G401 (cell line): ENCODE measurements at regions not wholly inside any gene's neighbourhood (a gene's known extent, or its start where the extent isn't known, plus 50 kb on each side); places are given as distances from the start of the nearest gene placed in this dataset.

Experiments used
- DNase-seq: peaks from one replicate; pipeline ENCODE4 v3.0.0-alpha.2; 2015; ENCODE audit warnings: low spot score
- in situ Hi-C: cut with HindIII; loops from 2 replicates; pipeline ENCODE4 v1.10.0; 2016; ENCODE audit warnings: low sequenced_read_pairs, mixed read lengths

DNA sequence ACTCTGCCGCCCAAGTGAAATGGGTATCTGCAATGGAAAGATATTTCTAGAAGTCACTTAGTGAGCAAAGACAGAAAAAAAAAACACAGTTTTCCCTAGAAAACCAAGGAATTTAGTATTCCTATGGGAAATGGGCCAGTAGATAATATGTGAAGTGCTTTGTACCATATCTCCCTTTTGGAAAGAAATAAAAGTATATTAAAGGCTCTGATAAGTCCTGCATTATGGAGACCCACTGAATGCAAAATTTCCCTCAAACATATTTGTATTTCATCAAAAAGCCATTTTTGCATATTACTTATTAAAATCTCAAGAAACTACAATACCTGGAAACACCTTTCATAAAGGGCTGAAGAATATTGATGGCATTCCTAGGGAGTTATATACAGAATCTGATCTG lies 51.6 kb upstream of the DYNLRB2 start:
- DNase-seq, result no peak
- in situ Hi-C loops, result no loop called here

DNA sequence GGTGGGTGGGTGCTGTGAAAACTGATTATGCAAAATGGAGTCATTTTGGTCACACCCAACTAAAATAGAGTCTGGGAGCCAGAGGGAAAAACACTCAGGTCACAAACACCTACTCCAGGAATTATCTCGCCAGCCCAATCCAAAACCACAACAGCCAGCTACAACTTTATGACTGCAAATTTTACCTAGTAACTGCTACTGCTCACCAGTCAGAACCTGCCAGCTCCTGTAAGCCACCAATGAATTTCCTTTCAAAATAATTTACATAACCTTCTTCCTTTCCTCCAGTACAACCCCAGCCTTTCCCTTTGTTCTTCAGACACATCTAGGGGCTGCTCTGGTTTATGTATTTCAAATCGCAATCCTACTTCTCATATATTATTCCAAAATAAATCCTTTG lies 52.6 kb upstream of the DYNLRB2 start:
- in situ Hi-C loops, result no loop called here
- DNase-seq, result no peak

DNA sequence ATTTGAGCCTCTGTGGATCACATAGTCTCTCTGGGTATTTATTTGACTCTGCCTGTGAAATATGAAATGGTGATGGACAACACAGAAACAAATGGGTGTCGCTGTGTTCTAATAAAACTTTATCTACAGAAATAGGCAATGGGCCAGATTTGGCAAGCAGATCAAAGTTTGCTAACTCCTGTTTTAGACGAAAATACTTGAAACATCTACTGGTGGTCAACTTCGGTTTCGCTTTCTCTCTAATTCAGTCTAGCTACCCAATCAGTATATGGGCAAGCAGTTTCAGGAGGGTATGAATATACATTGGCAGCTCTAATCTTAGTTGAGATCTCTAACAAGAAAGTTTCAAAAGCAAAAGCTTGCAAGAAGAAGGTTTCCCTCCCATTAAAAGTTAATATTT lies 60.1 kb upstream of the DYNLRB2 start:
- DNase-seq, result no peak
- in situ Hi-C loops, result no loop called here

DNA sequence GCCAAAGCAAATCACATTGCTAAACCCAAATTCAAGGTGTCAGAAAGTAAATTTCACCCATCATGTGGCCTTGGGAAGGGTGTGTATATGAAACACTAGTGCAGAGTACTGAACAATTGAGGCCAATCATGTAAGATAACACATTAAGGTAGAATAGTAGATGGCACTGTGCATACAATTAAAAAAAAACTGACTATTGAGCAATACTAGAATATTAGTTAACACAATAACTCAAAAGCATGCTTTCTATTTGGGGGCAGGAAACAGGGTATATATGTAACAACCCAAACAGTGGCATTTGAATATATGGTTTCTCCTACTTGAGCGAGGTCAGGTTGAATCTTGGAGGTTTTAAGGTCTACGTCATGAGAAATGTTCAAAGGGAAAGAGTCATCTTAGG lies 63.0 kb upstream of the DYNLRB2 start:
- in situ Hi-C loops, result no loop called here
- peak; percentile 1 for DNase-seq

DNA sequence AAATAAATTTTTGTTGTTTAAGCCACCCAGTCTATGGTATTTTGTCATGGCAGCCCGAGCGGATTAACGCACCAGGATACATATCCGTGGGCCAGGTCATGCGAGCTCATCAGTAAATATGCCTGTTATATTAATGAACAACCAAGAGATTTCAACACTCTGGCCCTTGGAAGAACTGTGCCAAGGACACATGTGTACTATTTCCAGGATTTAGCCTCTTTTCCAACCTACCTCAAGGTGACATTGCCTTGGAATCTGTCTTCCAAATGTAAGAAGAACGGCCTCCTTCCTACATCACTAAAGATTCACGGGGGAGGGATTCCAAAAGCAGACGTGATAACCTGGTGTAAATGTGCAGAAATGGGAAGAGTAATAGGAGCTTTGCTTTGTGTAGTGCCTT lies 72.8 kb upstream of the DYNLRB2 start:
- in situ Hi-C loops, result no loop called here
- DNase-seq, result no peak

DNA sequence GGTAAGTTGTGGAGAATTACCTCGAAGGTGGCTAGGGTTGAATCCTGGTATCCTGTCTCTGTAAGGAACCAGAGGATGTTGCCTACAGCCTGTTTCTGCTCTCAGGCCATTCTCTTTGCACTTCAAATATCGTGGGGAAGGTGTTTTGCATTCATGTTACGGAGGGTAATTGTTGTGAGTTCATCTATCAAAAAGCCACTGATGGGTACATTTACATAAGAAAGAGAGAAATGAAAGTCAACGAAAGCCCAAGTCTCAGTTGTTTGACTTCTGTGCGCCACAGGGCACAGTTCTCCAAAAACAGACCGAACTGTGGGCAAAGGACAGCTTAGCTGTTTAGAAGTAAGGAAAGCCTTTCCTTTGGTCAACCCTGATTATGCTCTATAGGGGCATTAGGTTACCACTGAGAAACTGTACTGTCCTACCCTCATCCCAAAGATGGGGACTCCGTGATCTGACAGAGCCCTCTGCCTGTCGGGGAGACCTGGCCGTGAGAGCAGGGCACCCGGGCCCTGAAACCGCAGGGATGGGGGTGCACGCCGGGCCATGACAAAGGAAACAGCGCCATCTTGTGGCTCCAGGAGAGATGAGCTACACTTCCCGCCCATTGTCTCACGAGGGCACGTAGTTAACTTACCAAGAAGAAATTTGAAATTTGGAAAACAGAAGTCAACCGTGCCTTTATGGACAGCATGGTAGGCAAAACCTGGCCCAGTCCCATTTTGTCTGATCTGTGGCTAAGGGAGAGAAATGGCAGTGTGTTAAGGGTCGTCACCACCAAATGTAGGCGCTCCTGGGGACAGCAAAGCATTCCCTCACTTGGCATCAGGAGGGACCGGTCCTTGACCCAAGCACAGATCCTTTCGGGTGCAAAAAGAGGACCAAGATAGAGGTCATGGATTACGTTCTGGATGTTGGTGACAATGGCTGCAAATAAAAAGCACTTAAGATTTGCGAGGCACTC lies 74.5 kb upstream of the DYNLRB2 start:
- in situ Hi-C loops, result no loop called here
- peak; percentile 82 for DNase-seq

DNA sequence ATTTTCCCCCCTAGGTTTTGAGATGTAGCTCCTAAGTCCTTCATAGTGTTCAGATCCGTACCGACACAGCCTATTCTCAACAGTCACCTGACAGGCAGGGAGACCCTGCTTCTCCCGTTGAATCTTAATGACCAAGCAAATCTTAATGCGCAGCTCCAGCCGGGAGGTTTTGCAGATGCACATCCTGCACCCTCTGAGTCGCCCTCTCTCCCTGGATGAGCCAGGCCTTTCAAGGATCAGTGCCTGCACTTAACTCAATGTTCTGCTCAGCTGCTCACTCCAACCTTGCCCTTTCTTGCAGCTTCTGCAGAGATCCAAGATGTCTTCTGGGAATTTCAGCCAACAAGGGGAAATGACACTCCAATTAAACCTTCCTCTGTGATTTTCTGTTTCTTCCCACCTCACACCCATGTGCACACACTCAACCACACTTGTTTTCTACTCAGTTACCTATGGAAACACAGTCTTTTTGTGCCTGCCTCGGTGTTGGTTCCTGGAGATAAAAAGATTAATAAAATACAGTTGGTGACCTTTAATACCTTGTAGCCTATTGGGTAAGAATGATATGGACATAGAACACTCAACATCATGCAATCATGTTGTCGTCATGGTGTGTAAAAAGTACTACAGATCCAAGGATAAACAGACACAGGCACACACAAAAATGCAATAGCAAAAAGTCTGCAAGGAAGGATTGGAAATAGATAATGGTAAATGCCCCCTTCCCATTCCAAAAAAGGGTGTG lies 76.9 kb upstream of the DYNLRB2 start:
- no peak for DNase-seq
- in situ Hi-C loops, result no loop called here

DNA sequence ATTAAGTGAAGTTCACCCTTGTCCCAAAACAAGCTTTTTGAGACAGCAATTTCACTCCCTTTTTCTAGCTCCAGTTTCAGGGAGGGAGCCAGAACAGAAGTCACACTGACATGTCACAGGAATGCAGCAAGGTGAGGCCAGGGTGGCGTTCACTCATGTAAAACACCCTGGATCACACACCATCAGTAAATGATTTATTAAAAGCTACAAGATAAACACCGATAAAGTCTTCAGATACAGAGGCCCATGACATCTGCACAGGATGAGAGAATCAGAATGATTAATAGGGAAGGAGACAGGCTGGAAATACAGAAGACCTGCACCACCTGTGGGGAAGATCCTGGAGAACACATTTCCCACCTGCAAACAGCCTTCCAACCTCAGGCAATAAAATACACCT lies 77.5 kb upstream of the DYNLRB2 start:
- in situ Hi-C loops, result no loop called here
- DNase-seq, result no peak

DNA sequence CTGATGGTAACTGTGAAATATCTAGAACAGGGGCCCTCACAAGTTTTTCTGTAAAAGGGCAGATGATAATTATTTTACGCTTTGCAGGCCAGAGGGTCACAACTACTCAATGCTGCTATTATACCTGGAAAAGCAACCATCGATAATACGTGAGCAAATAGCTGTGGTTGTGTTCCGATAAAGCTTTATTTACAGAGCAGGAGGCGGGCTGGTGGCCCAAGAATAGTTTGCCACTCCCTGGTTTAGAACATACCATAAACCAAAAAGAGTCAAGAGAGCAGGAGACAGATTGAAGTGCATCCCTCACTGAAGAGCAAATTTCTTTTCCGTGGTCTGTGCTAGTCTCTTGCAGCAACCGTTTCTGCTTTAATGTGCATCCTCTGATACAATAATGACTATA lies 77.9 kb upstream of the DYNLRB2 start:
- in situ Hi-C loops, result no loop called here
- DNase-seq, result no peak

DNA sequence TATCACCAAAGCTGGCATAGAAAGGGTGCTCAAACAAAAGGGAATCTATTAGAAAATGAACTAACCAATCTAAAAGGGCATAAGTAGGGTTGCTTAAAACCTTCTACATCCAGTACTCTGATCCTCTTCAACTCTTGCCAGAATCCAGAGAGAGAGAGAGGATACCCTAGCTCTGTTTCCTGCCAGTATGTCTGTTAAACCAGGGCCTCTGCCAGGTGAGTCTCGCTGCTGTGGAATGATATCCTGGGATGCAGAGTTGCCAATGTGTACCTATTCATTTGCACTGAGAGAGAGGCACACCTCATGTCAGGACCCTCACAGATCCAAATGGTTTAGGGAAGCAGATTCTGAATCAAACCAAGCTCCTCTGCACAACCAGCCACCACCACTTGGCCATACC lies 79.8 kb upstream of the DYNLRB2 start:
- in situ Hi-C loops, result no loop called here
- no peak for DNase-seq

DNA sequence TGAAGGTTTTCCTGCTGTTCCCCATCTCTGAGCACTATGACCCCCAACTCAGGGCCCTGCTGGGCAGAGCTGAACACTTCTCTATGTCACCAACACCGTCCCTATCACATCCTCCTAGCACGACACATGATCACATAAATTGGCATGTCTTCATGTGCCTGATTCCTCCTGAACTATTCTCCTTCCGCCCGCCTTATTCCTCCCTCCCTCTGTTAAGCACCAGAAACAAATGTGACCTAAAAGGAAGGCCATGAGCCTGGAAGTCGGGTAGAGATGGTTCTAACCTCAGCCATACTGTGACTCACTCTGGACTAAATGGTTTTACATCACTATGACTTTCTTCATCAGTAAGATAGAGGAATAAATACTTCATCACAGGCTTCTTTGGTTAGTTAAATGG lies 80.8 kb upstream of the DYNLRB2 start:
- in situ Hi-C loops, result no loop called here
- no peak for DNase-seq

DNA sequence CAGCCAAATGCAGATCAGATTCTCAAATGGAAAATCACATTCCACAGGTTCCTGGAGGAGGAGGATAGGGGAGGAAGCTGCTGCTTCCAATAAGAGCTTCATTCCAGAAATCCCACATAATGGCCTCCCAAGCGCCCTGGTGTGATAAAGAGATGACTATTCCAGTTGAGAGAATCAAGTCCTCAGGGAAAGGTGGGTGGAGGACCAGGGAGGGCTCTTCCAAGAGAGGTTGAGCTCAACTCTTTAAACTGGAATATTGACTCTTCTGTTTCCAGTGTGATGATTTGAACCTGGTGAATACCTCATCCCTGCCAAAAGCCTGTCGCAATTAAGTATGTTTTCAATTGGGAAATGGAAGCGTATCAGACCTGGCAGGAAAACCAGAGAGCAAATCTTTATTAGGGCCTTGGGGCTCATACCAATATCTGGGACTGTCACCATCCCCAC lies 81.4 kb upstream of the DYNLRB2 start:
- in situ Hi-C loops, result no loop called here
- DNase-seq, result no peak

DNA sequence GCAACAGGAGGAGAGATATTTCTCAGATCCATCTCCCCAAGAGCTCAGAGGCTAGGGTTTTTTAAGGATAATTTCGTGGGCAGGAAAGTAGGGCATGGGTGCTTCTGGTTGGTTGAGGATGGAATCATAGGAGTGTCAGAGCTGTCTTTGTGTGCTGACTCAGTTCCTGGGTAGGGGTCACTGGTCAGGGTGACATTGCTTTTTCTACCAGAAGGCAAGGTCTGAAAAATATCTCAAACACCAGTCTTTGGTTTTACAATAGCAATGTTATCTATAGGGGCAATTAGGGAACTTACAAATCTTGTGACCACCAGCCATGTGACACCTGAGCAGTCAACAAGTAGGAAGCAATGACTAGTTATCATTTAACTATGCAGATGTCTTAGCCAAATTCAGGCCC lies 82.9 kb upstream of the DYNLRB2 start:
- DNase-seq, result no peak
- in situ Hi-C loops, result no loop called here

DNA sequence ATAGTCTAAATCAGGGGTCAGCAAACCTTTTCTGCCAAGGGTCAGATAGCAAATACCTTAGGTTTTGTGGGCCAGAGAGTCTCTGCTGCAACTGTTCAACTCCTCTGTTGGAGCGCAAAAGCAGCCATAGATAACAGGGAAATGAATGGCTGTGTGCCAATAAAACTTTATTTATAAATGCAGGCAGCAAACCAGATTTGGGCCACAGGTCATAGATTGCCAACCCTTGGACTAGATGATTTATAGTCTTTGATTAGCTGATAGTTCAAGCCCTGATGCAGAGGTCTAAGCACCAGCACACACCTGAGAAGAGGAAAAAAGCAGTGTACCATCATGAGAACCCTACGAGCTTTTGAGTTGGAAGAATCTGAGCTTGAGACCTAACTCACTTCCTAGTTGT lies 86.0 kb upstream of the DYNLRB2 start:
- in situ Hi-C loops, result no loop called here
- DNase-seq, result no peak

DNA sequence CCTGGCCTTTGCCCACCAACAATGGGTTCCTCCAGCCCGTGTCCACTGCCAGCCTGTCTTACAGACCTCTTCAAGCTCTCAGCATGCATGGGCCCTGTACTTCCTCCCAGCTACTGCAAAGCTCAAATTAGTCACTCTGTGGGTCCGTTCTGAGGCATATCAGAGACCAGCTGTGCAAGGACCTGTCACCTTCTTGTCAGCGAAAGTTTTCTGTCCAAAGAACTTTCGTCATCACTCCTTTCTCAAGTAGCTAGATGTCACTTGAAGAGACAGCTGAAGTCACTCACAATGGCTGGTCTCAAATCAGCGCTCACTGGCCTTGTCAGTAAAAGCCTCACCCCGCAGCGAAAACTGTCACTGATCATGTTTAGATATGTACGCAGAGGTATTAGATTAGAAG lies 91.4 kb upstream of the DYNLRB2 start:
- DNase-seq, result no peak
- in situ Hi-C loops, result no loop called here

DNA sequence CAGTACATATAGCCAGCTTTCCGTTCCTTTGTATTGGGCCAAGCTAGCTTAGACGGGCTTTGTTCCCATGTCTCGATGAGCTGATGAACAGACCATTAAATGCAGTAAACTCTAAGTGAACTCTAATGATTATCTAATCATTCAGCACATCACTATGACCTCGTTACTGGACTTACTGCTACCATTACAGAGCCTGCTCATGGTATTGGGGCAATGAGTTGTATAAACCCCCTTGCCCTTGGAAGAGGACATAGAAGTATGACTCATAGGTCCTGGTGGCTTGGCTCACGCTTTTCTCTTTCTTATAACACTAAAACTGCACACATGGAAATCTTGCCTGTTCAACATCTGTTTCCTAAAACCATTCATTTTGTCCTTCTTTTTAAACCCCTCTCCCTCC lies 93.6 kb upstream of the DYNLRB2 start:
- DNase-seq, result no peak
- in situ Hi-C loops, result no loop called here

DNA sequence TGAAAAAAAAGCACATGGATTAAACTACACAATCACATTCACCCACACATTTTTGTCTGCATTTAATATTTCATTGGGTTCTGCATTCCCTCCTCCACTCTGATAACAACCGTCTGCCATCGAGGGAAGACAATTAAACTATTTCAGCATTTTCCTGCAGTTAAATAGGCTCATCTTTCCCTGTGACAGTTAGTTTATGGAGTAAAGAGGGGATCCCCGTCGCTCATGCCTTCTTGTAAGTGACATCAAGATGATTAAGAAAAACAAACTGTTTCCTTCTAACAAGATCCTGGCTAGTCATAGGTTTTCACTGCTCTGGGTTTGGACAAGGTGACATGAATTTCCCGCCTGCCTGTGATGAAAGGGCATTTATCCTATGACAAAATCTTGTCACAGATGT lies 98.0 kb upstream of the DYNLRB2 start:
- no peak for DNase-seq
- in situ Hi-C loops, result no loop called here

DNA sequence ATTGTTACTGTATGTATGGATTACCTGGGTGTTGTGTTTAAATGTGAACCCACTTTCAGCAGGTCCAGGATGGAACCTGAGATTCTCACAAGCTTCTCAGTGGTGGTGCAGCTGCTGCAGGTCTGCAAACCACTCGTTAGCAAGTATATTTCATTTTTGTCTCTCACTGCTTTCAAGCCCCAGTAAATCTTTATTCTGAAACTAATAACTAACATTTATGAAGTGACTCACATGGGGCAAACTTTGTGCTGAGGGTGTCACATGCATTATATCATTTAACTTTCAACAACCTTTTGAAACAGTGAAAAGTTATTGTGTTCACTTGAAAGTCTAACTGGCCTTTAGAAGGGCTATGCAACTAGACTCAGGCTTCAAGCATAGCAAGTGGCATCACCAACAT lies 98.9 kb upstream of the DYNLRB2 start:
- no peak for DNase-seq
- in situ Hi-C loops, result no loop called here

DNA sequence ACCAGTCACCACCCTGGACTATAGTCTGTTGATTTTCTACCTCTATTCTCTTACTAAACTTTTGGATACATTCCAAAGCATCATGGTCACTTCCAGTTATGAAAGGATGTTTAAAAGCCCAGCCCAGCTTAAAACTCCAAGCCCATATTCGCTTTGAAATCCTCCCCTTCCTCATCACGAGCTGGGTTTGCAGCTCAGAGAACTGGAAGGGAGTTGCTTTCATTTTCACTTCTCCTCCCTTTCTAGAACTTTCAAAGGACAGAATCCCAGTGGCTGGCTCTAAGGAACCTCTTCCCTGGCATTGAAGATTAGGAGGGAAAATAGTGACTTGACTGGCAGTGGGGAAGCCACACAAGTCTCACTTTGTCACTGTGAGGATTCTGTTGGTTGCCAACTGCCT lies 100.1 kb upstream of the DYNLRB2 start:
- in situ Hi-C loops, result no loop called here
- DNase-seq, result no peak

DNA sequence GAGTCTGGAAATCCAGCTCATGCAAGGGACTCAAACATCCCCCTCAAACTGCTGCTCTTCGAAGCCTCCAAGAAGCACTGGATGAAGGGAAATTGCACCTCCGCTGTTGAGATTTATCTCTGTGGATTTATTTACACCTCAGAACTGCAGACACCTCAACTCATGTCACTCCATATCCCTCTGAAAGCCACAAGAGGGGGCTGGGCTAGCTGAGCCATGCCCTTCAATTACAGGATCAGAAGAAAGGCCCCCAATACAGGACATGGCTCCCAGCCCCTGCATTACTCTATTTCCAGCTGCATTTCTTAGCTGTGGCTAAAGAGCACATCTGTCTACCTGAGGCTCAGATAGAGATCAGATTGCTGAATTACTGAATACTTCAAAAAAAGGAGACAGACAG lies 103.1 kb upstream of the DYNLRB2 start:
- in situ Hi-C loops, result no loop called here
- DNase-seq, result no peak

DNA sequence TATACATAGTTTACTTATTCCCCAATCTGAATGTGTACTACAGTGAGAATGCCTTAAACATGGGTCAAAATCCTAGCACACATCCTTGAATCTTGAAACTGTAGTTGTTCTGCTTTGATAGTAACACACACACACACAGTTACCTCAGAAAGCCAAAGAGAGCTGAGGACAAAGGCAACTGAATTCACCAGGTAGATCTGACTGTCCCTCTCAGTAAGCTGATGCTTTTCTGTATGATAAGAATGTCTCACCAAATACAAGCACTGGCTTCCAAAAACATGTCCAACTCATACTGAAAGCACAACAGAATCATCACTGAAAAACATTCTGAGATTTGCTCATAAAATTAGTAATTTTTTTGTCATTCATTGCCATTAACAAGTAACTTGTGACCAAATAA lies 104.3 kb upstream of the DYNLRB2 start:
- DNase-seq, result no peak
- in situ Hi-C loops, result no loop called here
